K562 (cell line): ENCODE measurements at regions not wholly inside any gene's neighbourhood (a gene's known extent, or its start where the extent isn't known, plus 50 kb on each side); places are given as distances from the start of the nearest gene placed in this dataset.

Source experiments
- CREB1 ChIP-seq, 2 experiments: sonication (generic) in 1 of 2; formaldehyde crosslinking in 1 of 2; IDR thresholded peaks; 2 replicates each; pipeline versions ENCODE4 v1.6.1 to v1.8.0; 2012 to 2022; ENCODE audit warnings: inconsistent platforms in 1 of 2, mild to moderate bottlenecking in 1 of 2, missing genetic modification reagents in 1 of 2, moderate library complexity in 1 of 2
- ZNF311 ChIP-seq: fragments of 250-450 bp; sonication (Bioruptor Pico); IDR thresholded peaks from 2 replicates; pipeline ENCODE4 v1.4.0; 2020; ENCODE audit warnings: mild to moderate bottlenecking, moderate library complexity
- TF ChIP-seq, protein P1 (sequence below): IDR thresholded peaks from 3 replicates; pipeline ENCODE4 v1.6.1; 2011; ENCODE audit warnings: borderline replicate concordance, mild to moderate bottlenecking; ENCODE audit not compliant: insufficient read length, insufficient read depth
- TF ChIP-seq, protein P2 (sequence below), 3 experiments: IDR thresholded peaks in 2 of 3; conservative IDR thresholded peaks in 1 of 3; 2 replicates each; pipeline ENCODE4 v1.5.1; 2011 to 2012; ENCODE audit warnings: low read length in 3 of 3, mild to moderate bottlenecking in 3 of 3, control low read depth in 2 of 3, improper control_type of control experiment in 1 of 3, inconsistent platforms in 1 of 3, low read depth in 1 of 3, mixed read lengths in 1 of 3, moderate library complexity in 1 of 3; ENCODE audit not compliant: insufficient read depth in 2 of 3

DNA sequence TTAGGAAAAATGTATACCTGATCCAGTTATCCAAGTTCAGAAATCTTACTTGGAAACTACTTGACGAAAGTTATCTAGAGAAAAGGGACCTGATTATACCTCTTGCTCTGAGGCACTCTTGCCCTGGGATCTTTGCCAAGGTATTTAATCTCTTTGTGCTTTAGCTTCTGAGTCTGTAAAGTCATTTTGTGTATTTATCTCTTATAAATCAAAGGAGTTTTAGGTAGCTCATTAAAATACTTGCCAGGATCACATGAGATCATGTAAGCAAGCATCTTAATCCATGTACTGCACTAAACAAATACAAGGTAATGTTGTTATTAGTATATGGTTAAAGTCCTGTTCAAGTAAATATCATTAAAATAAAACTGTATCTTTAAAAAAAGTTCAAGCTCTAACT, 147.5 kb downstream of the IPO8 start:
- TF ChIP-seq ZNF311 (CRISPR knock-in tag) (no peak), CREB1 (IDR thresholded peaks at IDR 0.05) (no peak), CREB1 (CRISPR knock-in tag; IDR thresholded peaks at IDR 0.05) (no peak)
- TF ChIP-seq, protein P1, sequence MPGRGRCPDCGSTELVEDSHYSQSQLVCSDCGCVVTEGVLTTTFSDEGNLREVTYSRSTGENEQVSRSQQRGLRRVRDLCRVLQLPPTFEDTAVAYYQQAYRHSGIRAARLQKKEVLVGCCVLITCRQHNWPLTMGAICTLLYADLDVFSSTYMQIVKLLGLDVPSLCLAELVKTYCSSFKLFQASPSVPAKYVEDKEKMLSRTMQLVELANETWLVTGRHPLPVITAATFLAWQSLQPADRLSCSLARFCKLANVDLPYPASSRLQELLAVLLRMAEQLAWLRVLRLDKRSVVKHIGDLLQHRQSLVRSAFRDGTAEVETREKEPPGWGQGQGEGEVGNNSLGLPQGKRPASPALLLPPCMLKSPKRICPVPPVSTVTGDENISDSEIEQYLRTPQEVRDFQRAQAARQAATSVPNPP: no peak
- TF ChIP-seq, protein P2, sequence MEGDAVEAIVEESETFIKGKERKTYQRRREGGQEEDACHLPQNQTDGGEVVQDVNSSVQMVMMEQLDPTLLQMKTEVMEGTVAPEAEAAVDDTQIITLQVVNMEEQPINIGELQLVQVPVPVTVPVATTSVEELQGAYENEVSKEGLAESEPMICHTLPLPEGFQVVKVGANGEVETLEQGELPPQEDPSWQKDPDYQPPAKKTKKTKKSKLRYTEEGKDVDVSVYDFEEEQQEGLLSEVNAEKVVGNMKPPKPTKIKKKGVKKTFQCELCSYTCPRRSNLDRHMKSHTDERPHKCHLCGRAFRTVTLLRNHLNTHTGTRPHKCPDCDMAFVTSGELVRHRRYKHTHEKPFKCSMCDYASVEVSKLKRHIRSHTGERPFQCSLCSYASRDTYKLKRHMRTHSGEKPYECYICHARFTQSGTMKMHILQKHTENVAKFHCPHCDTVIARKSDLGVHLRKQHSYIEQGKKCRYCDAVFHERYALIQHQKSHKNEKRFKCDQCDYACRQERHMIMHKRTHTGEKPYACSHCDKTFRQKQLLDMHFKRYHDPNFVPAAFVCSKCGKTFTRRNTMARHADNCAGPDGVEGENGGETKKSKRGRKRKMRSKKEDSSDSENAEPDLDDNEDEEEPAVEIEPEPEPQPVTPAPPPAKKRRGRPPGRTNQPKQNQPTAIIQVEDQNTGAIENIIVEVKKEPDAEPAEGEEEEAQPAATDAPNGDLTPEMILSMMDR (IDR thresholded peaks at IDR 0.05 in 2 of 3, conservative IDR thresholded peaks at IDR 0.05 in 1 of 3; ENCODE audit: insufficient read depth in 2 of 3, low read depth in 1 of 3, low read length in 3 of 3): no peak
